ENCODE measurements at regions not wholly inside any gene's neighbourhood (a gene's known extent, or its start where the extent isn't known, plus 50 kb on each side); places are given as distances from the start of the nearest gene placed in this dataset.
"Not testable (repeated sequence)": the region's sequence is repeated elsewhere in the genome, so short reads cannot be mapped to it uniquely, and the experiment has no call there.

DNA sequence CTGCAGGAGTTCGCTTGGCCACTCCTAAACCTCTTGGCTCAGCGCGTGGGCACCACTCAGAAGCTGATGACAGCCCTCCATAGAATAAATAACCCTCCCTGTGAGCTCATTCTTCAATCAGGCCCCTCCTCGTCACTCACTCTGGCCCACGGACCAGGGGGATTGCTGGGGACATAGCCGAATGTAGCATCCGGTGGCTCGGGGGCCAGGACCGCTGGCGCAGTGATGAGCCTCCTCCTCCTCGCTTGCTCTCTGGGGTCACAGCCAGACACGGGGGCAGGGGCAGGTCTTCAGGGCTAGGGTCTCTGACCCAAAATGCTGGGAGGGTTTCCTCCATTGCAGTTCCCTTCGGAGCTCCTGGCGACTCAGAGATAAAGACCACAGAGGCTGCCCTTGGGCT is 79.9 kb downstream of the TFAP2C start:
- TF ChIP-seq, protein P1, sequence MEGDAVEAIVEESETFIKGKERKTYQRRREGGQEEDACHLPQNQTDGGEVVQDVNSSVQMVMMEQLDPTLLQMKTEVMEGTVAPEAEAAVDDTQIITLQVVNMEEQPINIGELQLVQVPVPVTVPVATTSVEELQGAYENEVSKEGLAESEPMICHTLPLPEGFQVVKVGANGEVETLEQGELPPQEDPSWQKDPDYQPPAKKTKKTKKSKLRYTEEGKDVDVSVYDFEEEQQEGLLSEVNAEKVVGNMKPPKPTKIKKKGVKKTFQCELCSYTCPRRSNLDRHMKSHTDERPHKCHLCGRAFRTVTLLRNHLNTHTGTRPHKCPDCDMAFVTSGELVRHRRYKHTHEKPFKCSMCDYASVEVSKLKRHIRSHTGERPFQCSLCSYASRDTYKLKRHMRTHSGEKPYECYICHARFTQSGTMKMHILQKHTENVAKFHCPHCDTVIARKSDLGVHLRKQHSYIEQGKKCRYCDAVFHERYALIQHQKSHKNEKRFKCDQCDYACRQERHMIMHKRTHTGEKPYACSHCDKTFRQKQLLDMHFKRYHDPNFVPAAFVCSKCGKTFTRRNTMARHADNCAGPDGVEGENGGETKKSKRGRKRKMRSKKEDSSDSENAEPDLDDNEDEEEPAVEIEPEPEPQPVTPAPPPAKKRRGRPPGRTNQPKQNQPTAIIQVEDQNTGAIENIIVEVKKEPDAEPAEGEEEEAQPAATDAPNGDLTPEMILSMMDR (IDR thresholded peaks at IDR 0.05), result no peak

DNA sequence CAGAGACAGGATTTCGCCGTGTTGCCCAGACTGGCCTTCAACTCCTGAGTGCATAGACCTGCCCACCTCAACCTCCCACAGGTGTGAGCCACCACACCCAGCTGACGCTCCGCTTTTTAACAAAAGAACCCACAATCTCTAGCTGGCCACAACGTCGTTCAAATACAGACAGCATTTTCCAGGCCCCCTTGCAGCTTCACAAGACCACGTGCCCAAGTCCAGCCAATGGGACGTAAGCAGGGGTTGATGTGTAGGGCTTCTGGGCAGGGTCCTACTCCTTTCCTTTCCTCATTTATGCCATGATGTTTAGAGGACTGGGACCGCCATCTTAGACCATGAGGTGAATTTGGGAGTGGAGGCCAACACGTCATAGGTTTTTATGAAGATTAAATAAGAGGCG is 81.0 kb downstream of the TFAP2C start:
- DNase-seq, result no peak
- H3K27ac Mint-ChIP-seq, result peak overlapping the region; percentile 66
- TF ChIP-seq, protein P1 (IDR thresholded peaks at IDR 0.05), result no peak
- no peaks in the 10 kb centered on the region for H3K9me3 Mint-ChIP-seq
- peaks cover 35% of the 10 kb centered on the region for H3K4me1 Mint-ChIP-seq
- peaks cover 29% of the 10 kb centered on the region for H3K27me3 Mint-ChIP-seq (ENCODE audit: low read depth, poor library complexity)
- no peak overlapping the region for H3K4me3 Mint-ChIP-seq
- no peaks in the 10 kb centered on the region for H3K36me3 Mint-ChIP-seq (ENCODE audit: low read depth)

More for the DNA sequence above, 79.9 kb downstream of the TFAP2C start:
- H3K36me3 Mint-ChIP-seq (ENCODE audit: low read depth), result no peaks in the 10 kb centered on the region
- no peak overlapping the region for H3K4me3 Mint-ChIP-seq
- DNase-seq, result no peak
- H3K27me3 Mint-ChIP-seq (ENCODE audit: low read depth, poor library complexity), result peaks cover 27% of the 10 kb centered on the region
- peaks cover 30% of the 10 kb centered on the region for H3K4me1 Mint-ChIP-seq
- no peaks in the 10 kb centered on the region for H3K9me3 Mint-ChIP-seq
- H3K27ac Mint-ChIP-seq, result no peak overlapping the region

DNA sequence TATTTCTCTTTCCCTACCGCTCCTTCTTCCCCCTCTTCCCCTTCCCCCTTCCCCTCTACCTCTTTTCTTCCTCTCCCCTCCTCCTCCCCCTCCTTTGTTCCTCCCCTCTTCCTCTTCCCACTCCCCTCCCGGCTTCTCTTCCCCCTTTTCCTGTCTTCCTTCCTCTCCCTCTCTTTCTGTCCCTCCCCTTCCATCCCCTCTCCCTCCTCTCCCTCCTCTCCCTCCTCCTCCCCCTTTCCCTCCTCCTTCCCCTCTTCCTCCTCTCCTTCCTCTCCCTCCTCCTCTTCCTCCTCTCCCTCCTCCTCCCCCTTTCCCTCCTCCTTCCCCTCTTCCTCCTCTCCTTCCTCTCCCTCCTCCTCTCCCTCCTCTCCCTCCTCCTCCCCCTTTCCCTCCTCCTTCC is 81.5 kb downstream of the TFAP2C start:
- not testable (repeated sequence) for H3K4me3 Mint-ChIP-seq; H3K27ac Mint-ChIP-seq; DNase-seq; H3K9me3 Mint-ChIP-seq; H3K36me3 Mint-ChIP-seq (ENCODE audit: low read depth)
- peaks cover 29% of the 10 kb centered on the region for H3K27me3 Mint-ChIP-seq (ENCODE audit: low read depth, poor library complexity)
- peaks cover 40% of the 10 kb centered on the region for H3K4me1 Mint-ChIP-seq

DNA sequence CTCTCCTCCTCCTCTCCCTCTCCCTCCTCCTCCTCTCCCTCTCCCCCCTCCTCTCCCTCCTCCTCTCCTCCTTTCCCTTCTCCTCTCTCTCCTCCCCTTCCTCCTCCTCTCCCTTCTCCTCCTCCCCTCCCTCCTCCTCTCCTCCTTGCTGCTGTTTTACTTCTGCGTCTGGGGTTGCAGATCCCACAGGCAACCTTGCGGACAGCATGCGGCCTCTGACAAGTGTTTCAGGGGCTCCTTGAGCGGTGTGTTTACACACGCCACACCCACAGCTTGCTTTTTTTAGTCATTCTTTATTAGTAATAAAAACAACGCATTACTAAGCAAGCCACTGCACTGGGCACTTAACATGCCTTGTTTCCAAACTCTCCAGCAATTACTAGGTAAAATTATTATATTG is 81.9 kb downstream of the TFAP2C start:
- H3K27me3 Mint-ChIP-seq (ENCODE audit: low read depth, poor library complexity), result peaks cover 29% of the 10 kb centered on the region
- no peaks in the 10 kb centered on the region for H3K9me3 Mint-ChIP-seq
- no peaks in the 10 kb centered on the region for H3K36me3 Mint-ChIP-seq (ENCODE audit: low read depth)
- TF ChIP-seq, protein P1 (IDR thresholded peaks at IDR 0.05), result no peak
- peaks cover 41% of the 10 kb centered on the region for H3K4me1 Mint-ChIP-seq
- no peak overlapping the region for H3K4me3 Mint-ChIP-seq
- H3K27ac Mint-ChIP-seq, result no peak overlapping the region
- no peak for DNase-seq

DNA sequence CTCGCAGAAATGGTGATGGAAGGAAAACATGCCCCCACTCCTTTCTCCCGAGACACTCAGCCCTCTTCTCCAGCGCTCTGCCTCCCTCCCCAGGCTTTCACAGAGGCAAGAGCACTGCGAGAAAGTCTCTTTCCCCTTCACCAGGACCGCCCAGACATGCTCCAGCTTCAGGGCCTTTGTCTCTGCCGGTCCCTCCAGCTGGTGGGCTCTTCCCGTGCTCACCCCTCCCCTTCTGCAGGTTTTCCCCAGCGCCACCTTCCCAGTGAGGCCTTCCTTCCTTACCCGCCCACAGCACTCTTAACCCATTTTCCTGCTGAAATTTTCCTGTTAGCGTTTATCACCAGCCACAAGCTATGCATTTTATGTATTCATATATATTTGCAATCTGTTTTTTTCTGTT is 86.2 kb downstream of the TFAP2C start:
- H3K36me3 Mint-ChIP-seq (ENCODE audit: low read depth), result no peaks in the 10 kb centered on the region
- TF ChIP-seq, protein P1 (IDR thresholded peaks at IDR 0.05), result no peak

DNA sequence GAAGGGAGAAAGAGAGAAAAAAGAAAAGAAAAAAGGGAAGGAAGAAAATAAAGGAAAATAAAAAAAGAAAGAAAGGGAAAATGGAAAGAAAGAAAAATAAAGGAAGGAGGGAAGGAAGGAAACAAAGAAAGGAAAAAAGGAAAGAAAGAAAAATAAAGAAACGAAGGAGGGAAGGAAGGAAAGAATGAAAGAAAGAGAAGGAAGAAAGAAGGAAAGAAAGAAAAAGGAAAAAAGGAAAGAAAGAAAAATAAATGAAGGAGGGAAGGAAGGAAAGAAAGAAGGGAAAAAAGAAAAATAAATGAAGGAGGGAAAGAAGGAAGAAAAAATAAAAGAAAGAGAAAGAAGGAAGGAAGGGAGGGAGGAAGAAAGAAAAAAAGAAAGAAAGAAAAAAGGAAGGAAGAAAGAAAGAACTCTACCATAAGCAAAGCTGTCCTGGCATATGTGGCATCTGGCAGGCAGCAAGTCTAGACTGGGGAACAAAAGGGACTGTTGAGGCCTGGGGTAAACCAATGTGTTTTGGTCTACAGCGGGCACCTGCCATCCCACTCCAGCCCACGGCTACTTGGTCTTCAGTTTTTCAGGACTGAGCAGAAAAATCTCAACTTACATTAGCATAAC is 86.9 kb downstream of the TFAP2C start:
- TF ChIP-seq, protein P1 (IDR thresholded peaks at IDR 0.05), result no peak
- H3K4me1 Mint-ChIP-seq, result peaks cover 30% of the 10 kb centered on the region
- H3K27me3 Mint-ChIP-seq (ENCODE audit: low read depth, poor library complexity), result peaks cover 17% of the 10 kb centered on the region
- H3K36me3 Mint-ChIP-seq (ENCODE audit: low read depth), result no peaks in the 10 kb centered on the region
- no peak overlapping the region for H3K4me3 Mint-ChIP-seq
- no peak overlapping the region for H3K27ac Mint-ChIP-seq
- DNase-seq, result no peak
- H3K9me3 Mint-ChIP-seq, result no peaks in the 10 kb centered on the region

More for the DNA sequence above, 86.2 kb downstream of the TFAP2C start:
- no peak overlapping the region for H3K4me3 Mint-ChIP-seq
- H3K9me3 Mint-ChIP-seq, result no peaks in the 10 kb centered on the region
- DNase-seq, result no peak
- no peak overlapping the region for H3K27ac Mint-ChIP-seq
- peaks cover 18% of the 10 kb centered on the region for H3K27me3 Mint-ChIP-seq (ENCODE audit: low read depth, poor library complexity)
- peaks cover 30% of the 10 kb centered on the region for H3K4me1 Mint-ChIP-seq

All from nephron progenitor cell (in vitro differentiated cells).